ES-I3 (cell line): ENCODE measurements at regions not wholly inside any gene's neighbourhood (a gene's known extent, or its start where the extent isn't known, plus 50 kb on each side); places are given as distances from the start of the nearest gene placed in this dataset.

Experiments used
- H3K36me3 ChIP-seq: 2 replicates; pipeline ENCODE4 v1.6.1; 2013; ENCODE audit warnings: mild to moderate bottlenecking, low read length, control low read depth, moderate library complexity; ENCODE audit not compliant: insufficient read depth
- H3K4me1 ChIP-seq: 2 replicates; pipeline ENCODE4 v1.6.1; 2013; ENCODE audit warnings: mild to moderate bottlenecking, control low read depth, low read length; ENCODE audit not compliant: insufficient read depth
- H3K9ac ChIP-seq: 2 replicates; pipeline ENCODE4 v1.6.1; 2013; ENCODE audit warnings: low read depth, mild to moderate bottlenecking, low read length, moderate library complexity
- H3K9me3 ChIP-seq: 2 replicates; pipeline ENCODE4 v1.6.1; 2013; ENCODE audit warnings: mild to moderate bottlenecking, low read length, moderate library complexity; ENCODE audit not compliant: control insufficient read depth, insufficient read depth

GRCh38 chr10:20726381-20726780 lies 170.7 kb downstream of the NEBL start:
- H3K9ac ChIP-seq: no peak overlapping the region
- H3K4me1 ChIP-seq: no peaks in the 10 kb centered on the region
- H3K9me3 ChIP-seq: peaks cover under 1% of the 10 kb centered on the region; the same call in 1 of the 2 replicates
- H3K36me3 ChIP-seq: no peaks in the 10 kb centered on the region

GRCh38 chr10:20714979-20715378 lies 182.1 kb downstream of the NEBL start:
- Histone ChIP-seq H3K9me3 (no peaks in the 10 kb centered on the region), H3K4me1 (no peaks in the 10 kb centered on the region), H3K9ac (no peak overlapping the region), H3K36me3 (no peaks in the 10 kb centered on the region)

- H3K4me1 ChIP-seq: no peaks in the 10 kb centered on the region
- no peaks in the 10 kb centered on the region for H3K9me3 ChIP-seq
- H3K9ac ChIP-seq: no peak overlapping the region
- no peaks in the 10 kb centered on the region for H3K36me3 ChIP-seq
These were observed 182.6 kb downstream of the NEBL start for GRCh38 chr10:20714518-20714917.

- Histone ChIP-seq H3K36me3 (no peaks in the 10 kb centered on the region), H3K9me3 (no peaks in the 10 kb centered on the region), H3K9ac (no peak overlapping the region), H3K4me1 (no peaks in the 10 kb centered on the region)
These were observed 183.7 kb downstream of the NEBL start for GRCh38 chr10:20713420-20713819.

GRCh38 chr10:20712774-20713173 lies 184.3 kb downstream of the NEBL start:
- H3K4me1 ChIP-seq: no peaks in the 10 kb centered on the region
- no peaks in the 10 kb centered on the region for H3K36me3 ChIP-seq
- no peak overlapping the region for H3K9ac ChIP-seq

GRCh38 chr10:20709708-20710107 lies 187.4 kb downstream of the NEBL start:
- H3K9me3 ChIP-seq: no peaks in the 10 kb centered on the region
- H3K9ac ChIP-seq: no peak overlapping the region
- no peaks in the 10 kb centered on the region for H3K4me1 ChIP-seq
- H3K36me3 ChIP-seq: no peaks in the 10 kb centered on the region

More at GRCh38 chr10:20712774-20713173, 184.3 kb downstream of the NEBL start:
- H3K9me3 ChIP-seq: no peaks in the 10 kb centered on the region

GRCh38 chr10:20708305-20708704 lies 188.8 kb downstream of the NEBL start:
- H3K4me1 ChIP-seq: no peaks in the 10 kb centered on the region

GRCh38 chr10:20707251-20707650 lies 189.9 kb downstream of the NEBL start:
- H3K9ac ChIP-seq: no peak overlapping the region
- no peaks in the 10 kb centered on the region for H3K36me3 ChIP-seq
- no peaks in the 10 kb centered on the region for H3K4me1 ChIP-seq
- no peaks in the 10 kb centered on the region for H3K9me3 ChIP-seq

More at GRCh38 chr10:20708305-20708704, 188.8 kb downstream of the NEBL start:
- no peaks in the 10 kb centered on the region for H3K9me3 ChIP-seq
- H3K36me3 ChIP-seq: no peaks in the 10 kb centered on the region
- no peak overlapping the region for H3K9ac ChIP-seq

- Histone ChIP-seq H3K9ac (no peak overlapping the region), H3K4me1 (peaks cover 14% of the 10 kb centered on the region; the same call in 1 of the 2 replicates), H3K9me3 (no peaks in the 10 kb centered on the region)
These were observed 198.3 kb downstream of the NEBL start for GRCh38 chr10:20698837-20699236.

GRCh38 chr10:20694296-20694695 lies 202.8 kb downstream of the NEBL start:
- no peaks in the 10 kb centered on the region for H3K36me3 ChIP-seq
- H3K9me3 ChIP-seq: no peaks in the 10 kb centered on the region
- H3K4me1 ChIP-seq: peaks cover 26% of the 10 kb centered on the region
- H3K9ac ChIP-seq: no peak overlapping the region

More at GRCh38 chr10:20698837-20699236, 198.3 kb downstream of the NEBL start:
- H3K36me3 ChIP-seq: no peaks in the 10 kb centered on the region

- no peaks in the 10 kb centered on the region for H3K9me3 ChIP-seq
- no peaks in the 10 kb centered on the region for H3K36me3 ChIP-seq
- peaks cover 21% of the 10 kb centered on the region for H3K4me1 ChIP-seq
- no peak overlapping the region for H3K9ac ChIP-seq
These were observed 208.1 kb downstream of the NEBL start for GRCh38 chr10:20688797-20689544.

GRCh38 chr10:20686015-20686635 lies 211.0 kb downstream of the NEBL start:
- Histone ChIP-seq H3K9me3 (no peaks in the 10 kb centered on the region), H3K4me1 (peaks cover 7% of the 10 kb centered on the region; the same call in 1 of the 2 replicates), H3K9ac (no peak overlapping the region), H3K36me3 (no peaks in the 10 kb centered on the region)

- Histone ChIP-seq H3K4me1 (peaks cover 7% of the 10 kb centered on the region; the same call in 1 of the 2 replicates), H3K36me3 (no peaks in the 10 kb centered on the region), H3K9me3 (no peaks in the 10 kb centered on the region), H3K9ac (no peak overlapping the region)
These were observed 211.6 kb downstream of the NEBL start for GRCh38 chr10:20685462-20685861.

- H3K36me3 ChIP-seq: no peaks in the 10 kb centered on the region
- no peaks in the 10 kb centered on the region for H3K9me3 ChIP-seq
- peaks cover 7% of the 10 kb centered on the region; the same call in 1 of the 2 replicates for H3K4me1 ChIP-seq
- H3K9ac ChIP-seq: no peak overlapping the region
These were observed 213.8 kb downstream of the NEBL start for GRCh38 chr10:20683345-20683744.

- H3K9ac ChIP-seq: no peak overlapping the region
- H3K9me3 ChIP-seq: no peaks in the 10 kb centered on the region
- peaks cover 7% of the 10 kb centered on the region; the same call in 1 of the 2 replicates for H3K4me1 ChIP-seq
- no peaks in the 10 kb centered on the region for H3K36me3 ChIP-seq
These were observed 214.3 kb downstream of the NEBL start for GRCh38 chr10:20682782-20683181.
